ENCODE measurements at regions not wholly inside any gene's neighbourhood (a gene's known extent, or its start where the extent isn't known, plus 50 kb on each side); places are given as distances from the start of the nearest gene placed in this dataset.
"Not testable (repeated sequence)": the region's sequence is repeated elsewhere in the genome, so short reads cannot be mapped to it uniquely, and the experiment has no call there.

DNA sequence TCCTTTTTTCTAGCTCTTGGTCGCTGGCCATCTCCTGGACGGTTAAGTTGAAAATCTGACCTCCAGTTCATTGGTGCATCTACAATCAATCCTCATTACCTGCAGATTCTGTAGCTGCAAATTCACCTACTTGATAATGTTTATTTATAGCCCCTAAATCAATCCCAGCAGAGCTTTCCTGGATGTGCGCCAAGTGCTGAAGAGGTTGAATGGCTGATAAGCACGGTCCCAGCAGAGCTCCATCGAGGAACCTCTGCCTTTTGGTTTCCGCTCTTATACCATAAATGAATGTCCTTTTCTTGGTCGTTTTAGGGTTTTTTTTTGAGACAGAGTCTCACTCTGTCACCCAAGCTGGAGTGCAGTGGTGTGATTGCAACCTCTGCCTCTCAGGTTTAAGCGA is 99.8 kb upstream of the ALDH3B2 start:
- not testable (repeated sequence) for H3K4me1 Mint-ChIP-seq; H3K4me3 Mint-ChIP-seq; ATAC-seq (replicated peaks; ENCODE audit: extremely low read depth, poor library complexity, severe bottlenecking); H3K36me3 Mint-ChIP-seq (ENCODE audit: insufficient read depth); DNase-seq (ENCODE audit: low spot score in 2 of 2); H3K27ac Mint-ChIP-seq (ENCODE audit: low read depth); H3K9me3 Mint-ChIP-seq
- peaks cover 51% of the 10 kb centered on the region for H3K27me3 Mint-ChIP-seq

DNA sequence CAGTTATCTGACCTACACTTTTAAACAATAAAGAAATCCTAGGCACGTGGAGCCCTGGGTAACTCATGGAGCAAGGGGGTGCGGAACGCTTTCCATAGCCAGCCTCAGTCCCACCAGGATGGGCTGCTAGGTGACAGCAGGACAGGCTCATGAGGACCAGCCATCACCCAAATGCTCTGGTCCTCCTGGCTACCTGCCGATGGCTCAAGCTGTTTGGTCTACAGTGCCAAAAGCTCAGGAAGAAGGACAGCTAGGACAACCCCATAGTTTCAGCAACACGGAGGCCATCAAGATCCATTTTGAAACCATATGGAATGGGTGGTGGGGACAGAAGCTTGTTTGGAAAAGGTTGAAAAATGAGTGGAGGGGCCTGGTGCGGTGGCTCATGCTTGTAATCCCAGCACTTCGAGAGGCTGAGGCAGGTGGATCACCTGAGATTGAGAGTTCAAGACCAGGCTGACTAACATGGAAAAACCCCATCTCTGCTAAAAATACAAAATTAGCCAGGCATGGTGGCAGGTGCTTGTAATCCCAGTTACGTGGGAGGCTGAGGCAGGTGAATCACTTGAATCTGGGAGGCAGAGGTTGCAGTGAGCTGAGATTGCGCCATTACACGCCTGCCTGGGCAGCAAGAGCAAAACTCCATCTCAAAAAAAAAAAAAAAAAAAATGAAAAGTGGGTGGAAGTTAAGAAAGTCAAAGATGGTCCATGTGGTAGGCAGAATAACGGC is 93.7 kb upstream of the ALDH3B2 start:
- H3K27ac Mint-ChIP-seq (ENCODE audit: low read depth); ATAC-seq (replicated peaks; ENCODE audit: extremely low read depth, poor library complexity, severe bottlenecking); H3K4me1 Mint-ChIP-seq; H3K9me3 Mint-ChIP-seq; DNase-seq (ENCODE audit: low spot score in 2 of 2); H3K4me3 Mint-ChIP-seq; H3K27me3 Mint-ChIP-seq; H3K36me3 Mint-ChIP-seq (ENCODE audit: insufficient read depth): not testable (repeated sequence)

DNA sequence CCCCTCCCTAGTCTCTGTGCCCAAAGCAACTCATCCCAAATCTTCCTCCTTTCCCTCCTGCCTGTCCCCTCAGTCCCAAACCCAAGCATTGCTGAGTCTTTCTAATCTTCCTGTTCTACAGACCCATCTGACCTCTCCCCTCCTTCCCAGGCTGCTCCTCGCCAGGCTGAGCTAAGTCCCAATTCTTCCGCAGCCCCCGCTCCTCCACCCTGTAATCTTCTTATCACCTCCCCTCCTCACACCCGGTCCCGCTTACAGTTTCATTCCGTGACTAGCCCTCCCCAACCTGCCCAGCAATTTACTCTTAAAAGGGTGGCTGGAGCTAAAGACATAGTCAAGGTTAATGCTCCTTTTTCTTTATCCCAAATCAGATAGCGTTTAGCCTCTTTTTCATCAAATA is 86.8 kb upstream of the ALDH3B2 start:
- ATAC-seq (replicated peaks; ENCODE audit: extremely low read depth, poor library complexity, severe bottlenecking); H3K4me3 Mint-ChIP-seq; H3K27ac Mint-ChIP-seq (ENCODE audit: low read depth); DNase-seq (ENCODE audit: low spot score in 2 of 2); H3K9me3 Mint-ChIP-seq; H3K4me1 Mint-ChIP-seq; H3K36me3 Mint-ChIP-seq (ENCODE audit: insufficient read depth); H3K27me3 Mint-ChIP-seq: not testable (repeated sequence)

DNA sequence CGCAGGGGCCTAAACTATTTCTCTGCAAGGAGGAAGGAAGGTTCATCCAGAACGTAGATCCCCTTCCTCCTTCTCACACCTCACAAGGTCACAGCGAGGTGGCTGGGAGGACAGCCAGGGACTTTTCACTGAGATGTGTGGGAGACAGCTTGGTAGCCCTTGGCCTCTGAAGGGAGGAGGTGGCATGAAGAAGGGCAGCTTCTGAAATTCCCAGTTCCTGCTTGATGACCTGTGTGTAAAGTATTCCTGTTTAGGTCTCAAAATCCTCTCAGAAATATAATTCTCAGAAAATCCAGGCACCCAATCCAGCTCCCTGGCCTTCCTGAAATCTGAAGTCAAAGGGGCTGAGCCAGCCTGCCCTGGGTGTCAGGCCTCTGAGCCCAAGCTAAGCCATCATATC is 84.9 kb upstream of the ALDH3B2 start:
- not testable (repeated sequence) for ATAC-seq (replicated peaks; ENCODE audit: extremely low read depth, poor library complexity, severe bottlenecking); H3K27ac Mint-ChIP-seq (ENCODE audit: low read depth)

DNA sequence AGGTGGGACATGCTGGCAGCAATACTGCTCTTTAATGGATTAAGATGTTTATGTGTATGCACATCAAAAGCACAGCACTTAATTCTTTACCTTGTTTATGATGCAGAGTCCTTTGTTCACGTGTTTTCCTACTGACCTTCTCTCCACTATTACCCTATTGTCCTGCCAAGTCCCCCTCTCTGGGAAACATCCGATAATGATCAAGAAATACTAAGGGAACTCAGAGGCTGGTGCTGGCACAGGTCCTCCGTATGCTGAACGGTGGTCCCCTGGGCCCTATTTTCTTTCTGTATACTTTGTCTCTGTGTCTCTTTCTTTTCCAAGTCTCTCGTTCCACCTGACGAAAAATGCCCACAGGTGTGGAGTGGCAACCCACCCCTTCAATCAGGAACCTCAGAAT is 84.0 kb upstream of the ALDH3B2 start:
- not testable (repeated sequence) for H3K27ac Mint-ChIP-seq (ENCODE audit: low read depth); H3K4me1 Mint-ChIP-seq; H3K4me3 Mint-ChIP-seq; ATAC-seq (replicated peaks; ENCODE audit: extremely low read depth, poor library complexity, severe bottlenecking); H3K9me3 Mint-ChIP-seq; H3K36me3 Mint-ChIP-seq (ENCODE audit: insufficient read depth); DNase-seq (ENCODE audit: low spot score in 2 of 2); H3K27me3 Mint-ChIP-seq

More for the DNA sequence above, 84.9 kb upstream of the ALDH3B2 start:
- not testable (repeated sequence) for H3K4me1 Mint-ChIP-seq; H3K9me3 Mint-ChIP-seq; H3K4me3 Mint-ChIP-seq; DNase-seq (ENCODE audit: low spot score in 2 of 2); H3K36me3 Mint-ChIP-seq (ENCODE audit: insufficient read depth); H3K27me3 Mint-ChIP-seq

DNA sequence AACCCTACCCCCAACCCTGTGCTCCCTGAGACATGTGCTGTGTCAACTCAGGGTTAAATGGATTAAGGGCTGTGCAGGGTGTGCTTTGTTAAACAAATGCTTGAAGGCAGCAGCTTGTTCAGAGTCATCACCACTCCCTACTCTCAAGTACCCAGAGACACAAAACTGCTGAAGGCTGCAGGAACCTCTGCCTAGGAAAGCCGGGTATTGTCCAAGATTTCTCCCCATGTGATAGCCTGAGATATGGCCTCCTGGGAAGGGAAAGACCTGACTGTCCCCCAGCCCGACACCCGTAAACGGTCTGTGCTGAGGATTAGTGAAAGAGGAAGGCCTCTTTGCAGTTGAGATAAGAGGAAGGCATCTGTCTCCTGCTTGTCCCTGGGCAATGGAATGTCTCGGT is 83.6 kb upstream of the ALDH3B2 start:
- DNase-seq (ENCODE audit: low spot score in 2 of 2); H3K4me1 Mint-ChIP-seq; H3K4me3 Mint-ChIP-seq; H3K27ac Mint-ChIP-seq (ENCODE audit: low read depth); ATAC-seq (replicated peaks; ENCODE audit: extremely low read depth, poor library complexity, severe bottlenecking); H3K27me3 Mint-ChIP-seq; H3K36me3 Mint-ChIP-seq (ENCODE audit: insufficient read depth); H3K9me3 Mint-ChIP-seq: not testable (repeated sequence)

DNA sequence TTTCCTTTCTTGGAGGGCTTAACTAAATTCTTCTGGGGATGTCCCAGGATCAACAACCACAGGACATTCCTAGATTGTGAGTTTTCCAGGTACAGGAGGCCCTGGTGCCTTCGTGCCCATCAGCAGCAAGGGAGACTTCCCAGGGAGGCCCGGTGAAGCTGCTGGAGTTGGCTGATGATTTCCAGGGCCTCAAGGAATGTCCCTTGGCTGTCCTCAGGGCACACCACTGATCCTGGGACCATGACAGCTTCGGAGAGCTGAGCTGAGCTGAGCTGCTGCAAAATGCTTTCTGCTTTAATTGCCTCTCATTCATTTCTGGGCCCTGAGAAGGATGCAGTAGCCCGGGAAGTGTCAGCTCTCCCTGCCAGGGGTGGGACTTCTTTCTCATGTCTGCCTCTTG is 79.4 kb upstream of the ALDH3B2 start:
- peaks cover 17% of the 10 kb centered on the region for H3K27me3 Mint-ChIP-seq
- ATAC-seq (replicated peaks; ENCODE audit: extremely low read depth, poor library complexity, severe bottlenecking); H3K4me1 Mint-ChIP-seq; H3K27ac Mint-ChIP-seq (ENCODE audit: low read depth); DNase-seq (ENCODE audit: low spot score in 2 of 2); H3K9me3 Mint-ChIP-seq; H3K4me3 Mint-ChIP-seq; H3K36me3 Mint-ChIP-seq (ENCODE audit: insufficient read depth): not testable (repeated sequence)

DNA sequence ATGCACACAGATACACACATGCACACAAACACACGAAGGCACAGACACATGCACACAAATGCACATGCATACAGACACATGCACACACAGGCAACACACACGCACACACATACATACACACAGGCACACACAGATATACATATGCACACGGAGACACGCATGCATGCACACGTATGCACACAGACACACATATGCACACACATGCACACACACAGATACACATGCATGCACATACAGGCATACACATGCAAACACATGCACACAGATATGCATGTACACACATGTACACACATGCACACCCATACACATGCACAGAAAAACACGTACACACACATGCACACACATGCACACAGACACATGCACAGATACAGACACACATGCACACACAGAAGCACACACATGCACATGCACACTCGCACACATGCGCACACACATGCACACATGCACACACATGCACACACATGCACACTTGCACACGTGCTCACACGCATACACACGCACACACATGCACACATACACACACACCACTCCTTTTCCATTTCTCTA is 70.8 kb upstream of the ALDH3B2 start:
- Mint-ChIP-seq H3K9me3 (no peaks in the 10 kb centered on the region), H3K36me3 (ENCODE audit: insufficient read depth) (no peaks in the 10 kb centered on the region), H3K27ac (ENCODE audit: low read depth) (no peak overlapping the region), H3K4me3 (no peak overlapping the region), H3K27me3 (peaks cover 26% of the 10 kb centered on the region), H3K4me1 (no peaks in the 10 kb centered on the region)
- no peak for DNase-seq (ENCODE audit: low spot score in 2 of 2)
- no peak for ATAC-seq (replicated peaks; ENCODE audit: extremely low read depth, poor library complexity, severe bottlenecking)

DNA sequence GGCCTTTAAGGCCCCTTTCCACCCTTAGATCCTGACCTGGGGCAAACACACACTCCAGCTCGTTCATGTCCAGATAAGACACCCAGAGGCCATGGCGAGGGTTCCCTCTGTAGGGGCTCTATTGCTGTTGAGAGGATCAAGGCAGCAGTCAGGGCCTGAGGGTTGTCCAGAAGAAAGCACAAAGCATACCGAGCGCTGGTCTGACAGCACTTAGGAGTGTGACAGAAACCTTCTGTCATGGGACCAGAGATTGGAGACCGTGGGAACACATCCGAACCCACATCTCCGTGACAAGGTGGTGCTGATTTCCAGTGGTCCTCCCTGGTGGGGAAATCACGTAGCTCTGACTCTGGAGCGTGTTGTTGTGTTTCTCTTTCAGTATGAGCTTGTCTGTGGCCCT is 69.8 kb upstream of the ALDH3B2 start:
- peaks cover 16% of the 10 kb centered on the region for H3K27me3 Mint-ChIP-seq
- H3K36me3 Mint-ChIP-seq (ENCODE audit: insufficient read depth); DNase-seq (ENCODE audit: low spot score in 2 of 2); H3K4me3 Mint-ChIP-seq; H3K4me1 Mint-ChIP-seq; ATAC-seq (replicated peaks; ENCODE audit: extremely low read depth, poor library complexity, severe bottlenecking); H3K27ac Mint-ChIP-seq (ENCODE audit: low read depth); H3K9me3 Mint-ChIP-seq: not testable (repeated sequence)

DNA sequence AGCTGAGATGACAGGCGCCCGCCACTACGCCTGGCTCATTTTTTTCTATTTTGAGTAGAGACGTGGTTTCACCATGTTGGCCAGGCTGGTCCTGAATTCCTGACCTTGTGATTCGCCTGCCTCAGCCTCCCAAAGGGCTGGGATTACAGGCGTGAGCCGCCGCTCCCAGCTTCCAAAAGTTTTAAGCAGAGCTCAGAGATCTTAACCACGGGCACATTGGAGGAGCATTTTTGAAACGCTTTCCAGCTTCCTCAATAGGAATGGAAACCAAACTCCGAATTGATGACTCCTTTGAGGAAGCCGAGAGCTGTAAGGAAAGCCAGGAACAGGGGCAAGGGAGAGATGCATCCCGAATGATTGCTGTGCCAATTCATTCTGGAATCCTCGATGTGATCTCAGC is 63.8 kb upstream of the ALDH3B2 start:
- not testable (repeated sequence) for H3K4me1 Mint-ChIP-seq; ATAC-seq (replicated peaks; ENCODE audit: extremely low read depth, poor library complexity, severe bottlenecking); H3K36me3 Mint-ChIP-seq (ENCODE audit: insufficient read depth); H3K27ac Mint-ChIP-seq (ENCODE audit: low read depth); DNase-seq (ENCODE audit: low spot score in 2 of 2); H3K9me3 Mint-ChIP-seq; H3K4me3 Mint-ChIP-seq
- H3K27me3 Mint-ChIP-seq, result peaks cover 41% of the 10 kb centered on the region

DNA sequence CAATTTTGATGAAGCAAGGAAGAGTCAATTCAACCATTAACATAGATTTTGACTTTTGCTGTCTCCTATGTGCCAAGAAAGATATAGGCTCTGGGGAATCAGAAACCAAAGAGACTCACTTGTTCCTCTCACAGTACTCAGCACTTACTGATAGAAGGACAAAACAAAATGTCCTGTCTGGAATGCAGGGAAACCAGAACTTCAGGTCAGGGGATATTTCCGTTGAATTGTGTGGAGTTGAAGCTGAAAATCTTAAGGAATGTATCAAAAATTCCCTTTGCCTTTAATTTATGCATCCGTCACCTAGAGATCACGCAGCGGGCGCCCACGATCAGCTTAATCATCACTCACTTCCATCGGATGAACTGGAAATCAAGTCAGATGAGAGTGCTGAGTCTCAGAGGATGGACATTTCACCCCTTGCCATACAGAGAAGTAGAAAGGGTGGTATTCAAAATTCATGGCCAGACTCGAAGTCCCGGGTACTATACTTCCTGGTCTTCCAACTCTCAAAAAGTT is 63.2 kb upstream of the ALDH3B2 start:
- H3K4me3 Mint-ChIP-seq; H3K36me3 Mint-ChIP-seq (ENCODE audit: insufficient read depth); H3K27ac Mint-ChIP-seq (ENCODE audit: low read depth); ATAC-seq (replicated peaks; ENCODE audit: extremely low read depth, poor library complexity, severe bottlenecking); H3K9me3 Mint-ChIP-seq; DNase-seq (ENCODE audit: low spot score in 2 of 2); H3K4me1 Mint-ChIP-seq: not testable (repeated sequence)
- H3K27me3 Mint-ChIP-seq, result peaks cover 47% of the 10 kb centered on the region

DNA sequence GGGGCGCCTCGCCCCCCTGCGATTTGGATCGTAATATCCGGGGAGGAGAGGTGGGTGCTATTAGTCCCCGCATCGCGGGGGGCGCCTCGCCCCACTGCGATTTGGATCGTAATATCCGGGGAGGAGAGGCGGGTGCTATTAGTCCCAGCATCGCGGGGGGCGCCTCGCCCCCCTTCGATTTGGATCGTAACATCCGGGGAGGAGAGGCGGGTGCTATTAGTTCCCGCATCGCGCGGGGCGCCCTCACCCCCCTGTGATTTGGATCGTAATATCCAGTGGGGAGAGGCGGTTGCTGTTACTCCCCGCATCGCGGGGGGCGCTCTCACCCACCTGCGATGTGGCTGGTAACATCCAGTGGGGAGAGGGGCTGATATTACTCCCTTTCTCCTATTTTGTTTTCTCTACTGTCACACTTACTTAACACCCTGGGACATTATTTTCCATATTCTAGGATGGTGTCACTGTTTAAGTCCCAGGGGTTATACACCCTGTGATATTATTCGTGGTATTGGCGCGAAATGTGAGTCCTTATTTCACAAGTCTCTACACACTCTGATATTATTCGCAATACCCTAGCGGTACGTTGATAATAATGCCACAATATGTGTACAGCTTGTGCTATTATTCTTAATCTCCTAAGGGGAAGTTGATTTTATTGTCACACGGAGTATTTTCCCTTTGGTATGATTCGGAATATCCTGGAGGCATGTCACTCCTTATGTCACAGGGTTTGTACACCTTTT is 57.8 kb upstream of the ALDH3B2 start:
- no peak overlapping the region for H3K27ac Mint-ChIP-seq (ENCODE audit: low read depth)

DNA sequence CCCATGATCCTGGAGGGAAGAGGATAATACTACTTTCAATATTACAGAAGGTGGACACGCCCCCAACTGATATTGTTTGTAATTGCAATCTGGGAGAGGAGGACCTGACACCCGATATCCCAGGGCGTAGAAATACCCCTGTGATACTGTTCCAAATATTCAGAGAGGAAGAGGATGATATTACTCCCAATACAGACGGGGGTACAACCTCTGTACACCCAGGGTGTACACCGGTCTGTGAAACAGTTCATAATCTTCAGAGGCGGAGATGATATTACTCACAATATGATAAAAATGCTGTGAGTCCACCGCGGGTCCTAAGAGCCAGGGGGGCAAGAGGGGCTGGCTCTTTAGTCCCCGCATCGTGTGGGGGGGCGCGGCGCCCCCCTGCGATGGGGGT is 57.2 kb upstream of the ALDH3B2 start:
- no peak overlapping the region for H3K27ac Mint-ChIP-seq (ENCODE audit: low read depth)
- peak; percentile 10 for ATAC-seq (replicated peaks; ENCODE audit: extremely low read depth, poor library complexity, severe bottlenecking)
- H3K9me3 Mint-ChIP-seq, result no peaks in the 10 kb centered on the region
- no peak for DNase-seq (ENCODE audit: low spot score in 2 of 2)
- peaks cover 15% of the 10 kb centered on the region for H3K4me1 Mint-ChIP-seq
- H3K4me3 Mint-ChIP-seq, result peak overlapping the region; percentile 65
- H3K36me3 Mint-ChIP-seq (ENCODE audit: insufficient read depth), result peaks cover 2% of the 10 kb centered on the region
- H3K27me3 Mint-ChIP-seq, result peaks cover 54% of the 10 kb centered on the region

More for the DNA sequence above, 57.8 kb upstream of the ALDH3B2 start:
- DNase-seq (ENCODE audit: low spot score in 2 of 2), result peak in 1 of 2 donors; percentile 47
- peak; percentile 86 for ATAC-seq (replicated peaks; ENCODE audit: extremely low read depth, poor library complexity, severe bottlenecking)
- H3K4me3 Mint-ChIP-seq, result peak overlapping the region; percentile 65
- peaks cover 2% of the 10 kb centered on the region for H3K36me3 Mint-ChIP-seq (ENCODE audit: insufficient read depth)
- H3K4me1 Mint-ChIP-seq, result peaks cover 15% of the 10 kb centered on the region
- H3K27me3 Mint-ChIP-seq, result peaks cover 59% of the 10 kb centered on the region
- no peaks in the 10 kb centered on the region for H3K9me3 Mint-ChIP-seq

All from central memory CD8-positive, alpha-beta T cell (primary cell).